B cell (primary cell): ENCODE measurements at regions not wholly inside any gene's neighbourhood (a gene's known extent, or its start where the extent isn't known, plus 50 kb on each side); places are given as distances from the start of the nearest gene placed in this dataset.
"Not testable (repeated sequence)": the region's sequence is repeated elsewhere in the genome, so short reads cannot be mapped to it uniquely, and the experiment has no call there.

Source experiments
- ATAC-seq: fragments of 200-7000 bp; cut with Tn5 transposase; one replicate; pipeline ENCODE4 v1.10.0; 2021; ENCODE audit warnings: low read depth, mild to moderate bottlenecking, moderate number of reproducible peaks, moderate library complexity
- CTCF ChIA-PET: fragments of 350-600 bp; sonication (Branson Sonifier 250); formaldehyde crosslinking; loops from one replicate; lab custom pipeline; 2021; ENCODE audit warnings: antibody characterized with exemption, inconsistent platforms; lab: Charles Lee
- POLR2A ChIA-PET: fragments of 350-600 bp; sonication (Branson Sonifier 250); formaldehyde crosslinking; loops from one replicate; lab custom pipeline; 2021; ENCODE audit warnings: antibody characterized with exemption; lab: Charles Lee
- DNase-seq: peaks from one replicate; pipeline ENCODE4 v3.0.0; 2013
- H2AFZ ChIP-seq: 2 replicates; pipeline ENCODE4 v1.6.1; 2012; ENCODE audit warnings: mild to moderate bottlenecking, low read depth, low read length; ENCODE audit not compliant: insufficient read depth, poor library complexity, severe bottlenecking
- H3K27ac ChIP-seq, 2 donors: 1 replicate in 1 of 2; 2 replicates in 1 of 2; pipeline ENCODE4 v1.5.1; 2012 to 2013; ENCODE audit warnings: low read length in 2 of 2, mild to moderate bottlenecking in 2 of 2, moderate library complexity in 1 of 2
- H3K27me3 ChIP-seq, 4 experiments: fragments of 200-600 bp in 1 of 4; sonication (generic) in 1 of 4; replicated peaks in 1 of 4; 1 replicate in 2 of 4; 2 replicates in 2 of 4; pipeline versions ENCODE4 v1.6.1 to v1.7.0; 2013 to 2016; ENCODE audit warnings: low read length in 3 of 4, mild to moderate bottlenecking in 2 of 4, mixed read lengths in 1 of 4, moderate library complexity in 1 of 4; ENCODE audit not compliant: insufficient read depth in 4 of 4, control insufficient read depth in 3 of 4; ENCODE audit errors: control extremely low read depth in 1 of 4
- H3K36me3 ChIP-seq, 2 experiments: replicated peaks in 1 of 2; 1 replicate in 1 of 2; 2 replicates in 1 of 2; pipeline versions ENCODE4 v1.6.1 to v1.7.1; 2013; ENCODE audit warnings: low read length in 1 of 2; ENCODE audit not compliant: insufficient read depth in 2 of 2, control insufficient read depth in 1 of 2; ENCODE audit errors: control extremely low read depth in 1 of 2, extremely low read depth in 1 of 2
- H3K4me1 ChIP-seq, 2 donors: fragments of 200-600 bp in 1 of 2; sonication (generic) in 1 of 2; 1 replicate in 1 of 2; 2 replicates in 1 of 2; pipeline versions ENCODE4 v1.5.1 to v1.6.1; 2013 to 2017; ENCODE audit warnings: low read length in 2 of 2; ENCODE audit not compliant: control insufficient read depth in 2 of 2, insufficient read depth in 2 of 2
- H3K4me2 ChIP-seq: replicated peaks from 2 replicates; pipeline ENCODE3; 2012; ENCODE audit warnings: mild to moderate bottlenecking, low read depth, low read length; ENCODE audit not compliant: poor library complexity, severe bottlenecking
- H3K4me3 ChIP-seq, 5 experiments: fragments of 200-600 bp in 1 of 5; sonication (generic) in 1 of 5; 1 replicate in 3 of 5; 2 replicates in 2 of 5; pipeline versions ENCODE4 v1.5.1 to v1.7.0; 2011 to 2016; ENCODE audit warnings: low read length in 4 of 5, mild to moderate bottlenecking in 4 of 5, low read depth in 2 of 5, control low read depth in 1 of 5, moderate library complexity in 1 of 5; ENCODE audit not compliant: insufficient read depth in 1 of 5; ENCODE audit errors: control extremely low read depth in 1 of 5, extremely low read depth in 1 of 5
- H3K79me2 ChIP-seq: fragments of 200-600 bp; sonication (generic); one replicate; pipeline ENCODE4 v1.6.0; 2016; ENCODE audit warnings: low read length; ENCODE audit not compliant: control insufficient read depth, insufficient read depth
- H3K9ac ChIP-seq: fragments of 200-600 bp; sonication (generic); 2 replicates; pipeline ENCODE4 v1.6.1; 2017; ENCODE audit warnings: mild to moderate bottlenecking, low read length, moderate library complexity
- H3K9me3 ChIP-seq, 3 donors: one replicate each; pipeline versions ENCODE4 v1.6.1 to v1.7.1; 2013; ENCODE audit warnings: low read length in 2 of 3; ENCODE audit not compliant: control insufficient read depth in 2 of 3, insufficient read depth in 1 of 3; ENCODE audit errors: control extremely low read depth in 1 of 3
- H4K20me1 ChIP-seq: 2 replicates; pipeline ENCODE4 v1.6.0; 2012; ENCODE audit warnings: mild to moderate bottlenecking, low read length; ENCODE audit not compliant: insufficient read depth, control insufficient read depth, poor library complexity, severe bottlenecking
- H3K27ac Mint-ChIP-seq: one replicate; pipeline ENCODE4 v1.8.0; 2021; ENCODE audit warnings: mixed read lengths
- H3K27me3 Mint-ChIP-seq: one replicate; pipeline ENCODE4 v1.8.0; 2021; ENCODE audit warnings: mixed read lengths
- H3K4me1 Mint-ChIP-seq: one replicate; pipeline ENCODE4 v1.8.0; 2021; ENCODE audit warnings: mixed read lengths
- H3K4me3 Mint-ChIP-seq: one replicate; pipeline ENCODE4 v1.8.0; 2021; ENCODE audit warnings: mixed read lengths
- H3K9me3 Mint-ChIP-seq: one replicate; pipeline ENCODE4 v1.8.0; 2022; ENCODE audit warnings: mixed read lengths; ENCODE audit not compliant: insufficient read depth
- EZH2 ChIP-seq: IDR thresholded peaks from 2 replicates; pipeline ENCODE4 v1.6.1; 2012; ENCODE audit warnings: borderline replicate concordance, low read depth, mild to moderate bottlenecking, moderate library complexity, low read length; ENCODE audit not compliant: insufficient read depth, poor library complexity, severe bottlenecking
- WGBS: methylation state at CpG from one replicate; pipeline ENCODE4 v1.1.5; 2013; ENCODE audit warnings: missing lambda C conversion rate; ENCODE audit not compliant: insufficient coverage; 5-methylcytosine and 5-hydroxymethylcytosine counted together
- intact Hi-C: fragments of 100-400 bp; cut with micrococcal nuclease; formaldehyde crosslinking; loops from one replicate; pipeline ENCODE4 v1.10.0; 2022
- TF ChIP-seq, protein P1 (sequence below): fragments of 200-600 bp; IDR thresholded peaks from one replicate; pipeline ENCODE4 v1.8.0; 2022; ENCODE audit warnings: antibody characterized with exemption, mild to moderate bottlenecking

DNA sequence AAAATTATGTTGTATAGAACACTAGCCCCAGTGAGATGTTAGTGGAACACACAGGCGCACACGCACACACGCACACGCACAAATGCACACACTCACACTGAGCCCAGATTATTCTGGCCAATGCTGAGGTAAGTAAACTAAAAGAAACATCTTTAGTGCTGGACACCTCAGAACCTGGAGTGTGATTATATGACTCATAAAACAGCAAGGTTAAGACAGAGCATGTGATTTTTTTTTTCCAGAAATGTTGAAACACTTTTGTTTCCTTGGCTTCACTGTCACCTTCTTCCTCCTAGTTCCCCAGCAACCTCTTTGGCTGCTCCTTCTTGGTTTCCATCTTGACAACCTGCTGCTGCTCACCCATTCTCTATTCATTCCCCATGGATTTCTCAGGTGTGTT is 141.0 kb upstream of the ALG10B start:
- TF ChIP-seq, protein P1, sequence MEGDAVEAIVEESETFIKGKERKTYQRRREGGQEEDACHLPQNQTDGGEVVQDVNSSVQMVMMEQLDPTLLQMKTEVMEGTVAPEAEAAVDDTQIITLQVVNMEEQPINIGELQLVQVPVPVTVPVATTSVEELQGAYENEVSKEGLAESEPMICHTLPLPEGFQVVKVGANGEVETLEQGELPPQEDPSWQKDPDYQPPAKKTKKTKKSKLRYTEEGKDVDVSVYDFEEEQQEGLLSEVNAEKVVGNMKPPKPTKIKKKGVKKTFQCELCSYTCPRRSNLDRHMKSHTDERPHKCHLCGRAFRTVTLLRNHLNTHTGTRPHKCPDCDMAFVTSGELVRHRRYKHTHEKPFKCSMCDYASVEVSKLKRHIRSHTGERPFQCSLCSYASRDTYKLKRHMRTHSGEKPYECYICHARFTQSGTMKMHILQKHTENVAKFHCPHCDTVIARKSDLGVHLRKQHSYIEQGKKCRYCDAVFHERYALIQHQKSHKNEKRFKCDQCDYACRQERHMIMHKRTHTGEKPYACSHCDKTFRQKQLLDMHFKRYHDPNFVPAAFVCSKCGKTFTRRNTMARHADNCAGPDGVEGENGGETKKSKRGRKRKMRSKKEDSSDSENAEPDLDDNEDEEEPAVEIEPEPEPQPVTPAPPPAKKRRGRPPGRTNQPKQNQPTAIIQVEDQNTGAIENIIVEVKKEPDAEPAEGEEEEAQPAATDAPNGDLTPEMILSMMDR = no peak
- no peak for TF ChIP-seq EZH2
- no peaks in the 10 kb centered on the region for H3K9me3 ChIP-seq
- H3K4me1 Mint-ChIP-seq = no peaks in the 10 kb centered on the region
- no peak overlapping the region for H2AFZ ChIP-seq
- no peak overlapping the region for H3K4me3 ChIP-seq
- no peaks in the 10 kb centered on the region for H3K4me1 ChIP-seq
- intact Hi-C loops = no loop called here
- H3K27me3 ChIP-seq = no peaks in the 10 kb centered on the region
- no peaks in the 10 kb centered on the region for H3K36me3 ChIP-seq
- no peak overlapping the region for H3K27ac Mint-ChIP-seq
- no peak overlapping the region for H3K9ac ChIP-seq
- H3K4me3 Mint-ChIP-seq = no peak overlapping the region
- no peak for ATAC-seq
- H3K27ac ChIP-seq = no peak overlapping the region
- WGBS = no CpG with 5 or more reads among the region's 4 CpGs
- H3K27me3 Mint-ChIP-seq = no peaks in the 10 kb centered on the region
- DNase-seq = no peak
- CTCF ChIA-PET = no interaction called here
- H4K20me1 ChIP-seq = no peaks in the 10 kb centered on the region
- no peak overlapping the region for H3K4me2 ChIP-seq
- H3K9me3 Mint-ChIP-seq = no peaks in the 10 kb centered on the region
- no peaks in the 10 kb centered on the region for H3K79me2 ChIP-seq
- POLR2A ChIA-PET = no interaction called here

- H3K9me3 ChIP-seq, H3K9me3 Mint-ChIP-seq, H3K4me1 Mint-ChIP-seq, H2AFZ ChIP-seq, H3K27ac ChIP-seq, CTCF ChIA-PET, H3K4me2 ChIP-seq, ATAC-seq, H3K4me3 ChIP-seq, H3K27me3 ChIP-seq, intact Hi-C loops, H3K27ac Mint-ChIP-seq, H3K36me3 ChIP-seq, H3K9ac ChIP-seq, H3K4me1 ChIP-seq, DNase-seq, H3K4me3 Mint-ChIP-seq, H4K20me1 ChIP-seq, POLR2A ChIA-PET, H3K27me3 Mint-ChIP-seq, H3K79me2 ChIP-seq: not testable (repeated sequence)
- no CpG with 5 or more reads among the region's 1 CpG for WGBS
Measured at GRCh38 chr12:38183617-38184016, 133.0 kb upstream of the ALG10B start.

GRCh38 chr12:38197286-38197685 is 119.3 kb upstream of the ALG10B start:
- H3K27ac ChIP-seq, H3K9me3 Mint-ChIP-seq, DNase-seq, intact Hi-C loops, H3K36me3 ChIP-seq, H3K27me3 Mint-ChIP-seq, H3K4me1 Mint-ChIP-seq, H3K27ac Mint-ChIP-seq, POLR2A ChIA-PET, CTCF ChIA-PET, H3K4me2 ChIP-seq, H3K4me3 Mint-ChIP-seq, H3K9ac ChIP-seq, H4K20me1 ChIP-seq, H3K4me3 ChIP-seq, ATAC-seq, H3K79me2 ChIP-seq, H3K4me1 ChIP-seq, H2AFZ ChIP-seq, H3K27me3 ChIP-seq: not testable (repeated sequence)
- peaks cover 0 to 12% (median 0%) of the 10 kb centered on the region in 3 donors for H3K9me3 ChIP-seq
- WGBS = no CpG with 5 or more reads among the region's 1 CpG
